ENCODE measurements at regions not wholly inside any gene's neighbourhood (a gene's known extent, or its start where the extent isn't known, plus 50 kb on each side); places are given as distances from the start of the nearest gene placed in this dataset.

GRCh38 chr12:31880340-31880739, 78.9 kb upstream of the RESF1 start:
- Histone ChIP-seq H3K4me3 (ENCODE audit: low read depth, low read length) (no peak overlapping the region), H3K27ac (no peak overlapping the region), H3K27me3 (replicated peaks) (no peaks in the 10 kb centered on the region), H3K36me3 (replicated peaks) (no peaks in the 10 kb centered on the region)
- peak; percentile 26 for DNase-seq
- TF ChIP-seq, protein P1, sequence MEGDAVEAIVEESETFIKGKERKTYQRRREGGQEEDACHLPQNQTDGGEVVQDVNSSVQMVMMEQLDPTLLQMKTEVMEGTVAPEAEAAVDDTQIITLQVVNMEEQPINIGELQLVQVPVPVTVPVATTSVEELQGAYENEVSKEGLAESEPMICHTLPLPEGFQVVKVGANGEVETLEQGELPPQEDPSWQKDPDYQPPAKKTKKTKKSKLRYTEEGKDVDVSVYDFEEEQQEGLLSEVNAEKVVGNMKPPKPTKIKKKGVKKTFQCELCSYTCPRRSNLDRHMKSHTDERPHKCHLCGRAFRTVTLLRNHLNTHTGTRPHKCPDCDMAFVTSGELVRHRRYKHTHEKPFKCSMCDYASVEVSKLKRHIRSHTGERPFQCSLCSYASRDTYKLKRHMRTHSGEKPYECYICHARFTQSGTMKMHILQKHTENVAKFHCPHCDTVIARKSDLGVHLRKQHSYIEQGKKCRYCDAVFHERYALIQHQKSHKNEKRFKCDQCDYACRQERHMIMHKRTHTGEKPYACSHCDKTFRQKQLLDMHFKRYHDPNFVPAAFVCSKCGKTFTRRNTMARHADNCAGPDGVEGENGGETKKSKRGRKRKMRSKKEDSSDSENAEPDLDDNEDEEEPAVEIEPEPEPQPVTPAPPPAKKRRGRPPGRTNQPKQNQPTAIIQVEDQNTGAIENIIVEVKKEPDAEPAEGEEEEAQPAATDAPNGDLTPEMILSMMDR (IDR thresholded peaks at IDR 0.05; ENCODE audit: low read depth, low read length, missing control alignments): no peak
- in situ Hi-C loops (cut with HindIII; ENCODE audit: low pct_ligation_motif_present, low sequenced_read_pairs): no loop called here

GRCh38 chr12:31877884-31878283, 81.3 kb upstream of the RESF1 start:
- Histone ChIP-seq H3K4me3 (ENCODE audit: low read depth, low read length) (no peak overlapping the region), H3K27me3 (replicated peaks) (no peaks in the 10 kb centered on the region), H3K27ac (no peak overlapping the region), H3K36me3 (replicated peaks) (no peaks in the 10 kb centered on the region)
- TF ChIP-seq, protein P1 (IDR thresholded peaks at IDR 0.05; ENCODE audit: low read depth, low read length, missing control alignments): no peak
- no peak for DNase-seq
- in situ Hi-C loops (cut with HindIII; ENCODE audit: low pct_ligation_motif_present, low sequenced_read_pairs): no loop called here

- no peak for DNase-seq
- Histone ChIP-seq H3K36me3 (replicated peaks) (no peaks in the 10 kb centered on the region), H3K27me3 (replicated peaks) (no peaks in the 10 kb centered on the region), H3K27ac (no peak overlapping the region), H3K4me3 (ENCODE audit: low read depth, low read length) (no peak overlapping the region)
- in situ Hi-C loops (cut with HindIII; ENCODE audit: low pct_ligation_motif_present, low sequenced_read_pairs): no loop called here
- TF ChIP-seq, protein P1 (IDR thresholded peaks at IDR 0.05; ENCODE audit: low read depth, low read length, missing control alignments): no peak
Observed at GRCh38 chr12:31876568-31877424, 82.4 kb upstream of the RESF1 start.

DNA sequence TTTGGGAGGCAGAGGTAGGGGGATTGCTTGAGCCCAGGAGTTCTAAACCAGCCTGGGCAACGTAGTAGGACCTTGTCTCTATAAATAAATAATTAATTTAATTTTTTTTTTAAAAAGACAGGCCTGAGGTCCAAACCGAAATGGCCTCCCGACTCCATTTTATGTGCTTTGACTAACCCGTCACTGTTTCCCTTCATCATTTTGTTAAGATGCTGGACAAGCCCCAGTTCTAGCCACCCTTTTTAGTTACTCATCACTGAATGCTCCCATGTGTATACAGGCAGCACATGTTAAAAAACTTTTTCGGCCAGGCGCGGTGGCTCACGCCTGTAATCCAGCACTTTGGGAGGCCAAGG, 83.6 kb upstream of the RESF1 start:
- TF ChIP-seq, protein P1 (IDR thresholded peaks at IDR 0.05; ENCODE audit: low read depth, low read length, missing control alignments): no peak
- H3K27me3 ChIP-seq (replicated peaks): no peaks in the 10 kb centered on the region
- in situ Hi-C loops (cut with HindIII; ENCODE audit: low pct_ligation_motif_present, low sequenced_read_pairs): no loop called here
- no peaks in the 10 kb centered on the region for H3K36me3 ChIP-seq (replicated peaks)
- DNase-seq: no peak
- no peak overlapping the region for H3K27ac ChIP-seq
- H3K4me3 ChIP-seq (ENCODE audit: low read depth, low read length): no peak overlapping the region

DNA sequence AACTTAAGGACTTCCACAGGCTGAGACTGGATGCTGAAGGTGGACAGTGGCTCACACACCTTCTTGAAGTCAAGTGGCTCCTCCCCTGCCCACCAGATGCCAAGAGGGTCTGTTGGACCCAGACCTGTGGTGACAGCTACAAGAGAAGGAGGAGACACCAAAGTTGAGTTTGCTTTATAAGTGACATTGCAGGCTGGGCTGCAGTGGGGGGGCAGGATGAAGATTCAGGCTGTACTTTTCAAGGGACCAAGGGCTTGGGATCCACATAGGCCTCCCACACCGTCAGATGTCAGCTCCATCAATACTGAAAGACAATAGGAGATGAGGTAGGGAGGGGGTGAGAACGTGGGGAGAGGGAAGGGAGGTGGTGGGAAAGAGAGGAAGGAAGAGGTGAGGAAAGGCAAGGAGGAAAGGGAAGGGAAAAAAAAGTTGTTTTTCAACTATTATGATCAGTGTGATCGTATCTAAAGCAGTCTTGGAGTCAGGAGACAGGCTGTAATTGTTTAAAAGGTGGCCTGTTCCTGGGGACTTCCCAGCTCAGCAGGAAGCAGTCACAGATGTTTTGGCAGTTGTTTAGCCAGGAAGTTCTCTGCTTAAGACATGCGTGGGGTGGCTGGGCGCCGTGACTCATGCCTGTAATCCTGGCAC, 84.1 kb upstream of the RESF1 start:
- no peak overlapping the region for H3K4me3 ChIP-seq (ENCODE audit: low read depth, low read length)
- no peaks in the 10 kb centered on the region for H3K27me3 ChIP-seq (replicated peaks)
- H3K36me3 ChIP-seq (replicated peaks): no peaks in the 10 kb centered on the region
- DNase-seq: peak; percentile 81
- peak overlapping the region; percentile 46 for H3K27ac ChIP-seq
- in situ Hi-C loops (cut with HindIII; ENCODE audit: low pct_ligation_motif_present, low sequenced_read_pairs): no loop called here
- TF ChIP-seq, protein P1 (IDR thresholded peaks at IDR 0.05; ENCODE audit: low read depth, low read length, missing control alignments): no peak
